IMR-90 (cell line): ENCODE measurements at regions not wholly inside any gene's neighbourhood (a gene's known extent, or its start where the extent isn't known, plus 50 kb on each side); places are given as distances from the start of the nearest gene placed in this dataset.

Source experiments
- ATAC-seq: fragments of 200-7000 bp; cut with Tn5 transposase; 2 replicates; pipeline ENCODE4 v1.9.1; 2020; ENCODE audit warnings: low read depth, mild to moderate bottlenecking, moderate library complexity
- BruUV-seq: library from RNA; stranded (reverse); fragments of 400-500 nt; replicated peaks from 2 replicates; lab custom pipeline; 2021; lab: Mats Ljungman, UMichigan
- CTCF ChIA-PET: fragments of 300-600 bp; formaldehyde crosslinking; extraction: SDS; loops from one replicate; lab custom pipeline; 2021; ENCODE audit warnings: antibody characterized with exemption; lab: Yijun Ruan, JAX
- POLR2A ChIA-PET: fragments of 300-600 bp; sonication (Branson Sonifier 250); formaldehyde crosslinking; loops from one replicate; lab custom pipeline; 2022; ENCODE audit warnings: antibody characterized with exemption; ENCODE audit not compliant: unreplicated experiment; lab: Charles Lee
- DNase-seq: peaks from one replicate; pipeline ENCODE4 v3.0.0; 2013
- H2AFZ ChIP-seq: replicated peaks from 2 replicates; pipeline ENCODE3; 2013; ENCODE audit warnings: low read length, mild to moderate bottlenecking; ENCODE audit not compliant: poor library complexity
- H2AK5ac ChIP-seq: 2 replicates; pipeline ENCODE4 v1.6.1; 2013; ENCODE audit warnings: low read depth, low read length, inconsistent platforms
- H2AK9ac ChIP-seq: replicated peaks from 2 replicates; pipeline ENCODE3; 2013; ENCODE audit warnings: mild to moderate bottlenecking, low read depth, low read length, moderate library complexity; ENCODE audit not compliant: poor library complexity
- H2BK120ac ChIP-seq: 2 replicates; pipeline ENCODE4 v1.6.1; 2013; ENCODE audit warnings: low read depth, low read length, inconsistent platforms
- H2BK15ac ChIP-seq: 3 replicates; pipeline ENCODE4 v1.6.1; 2013; ENCODE audit warnings: low read depth, low read length, inconsistent platforms
- H2BK20ac ChIP-seq: 2 replicates; pipeline ENCODE4 v1.6.1; 2013; ENCODE audit warnings: low read depth, mild to moderate bottlenecking, inconsistent platforms, low read length, moderate library complexity
- H2BK5ac ChIP-seq: 2 replicates; pipeline ENCODE4 v1.6.1; 2013; ENCODE audit warnings: mild to moderate bottlenecking, low read depth, low read length, inconsistent platforms; ENCODE audit not compliant: poor library complexity, severe bottlenecking
- H3K14ac ChIP-seq: replicated peaks from 2 replicates; pipeline ENCODE4 v1.6.1; 2013; ENCODE audit warnings: low read depth, low read length, inconsistent platforms
- H3K18ac ChIP-seq: 2 replicates; pipeline ENCODE4 v1.6.1; 2013; ENCODE audit warnings: low read depth, low read length, control low read depth
- H3K23ac ChIP-seq: 2 replicates; pipeline ENCODE4 v1.6.1; 2013; ENCODE audit warnings: low read depth, low read length, inconsistent platforms
- H3K27ac ChIP-seq: 2 replicates; pipeline ENCODE4 v1.5.1; 2013; ENCODE audit warnings: mild to moderate bottlenecking, control low read depth, low read length; ENCODE audit not compliant: insufficient read depth
- H3K27me3 ChIP-seq: 2 replicates; pipeline ENCODE4 v1.6.1; 2013; ENCODE audit warnings: low read length; ENCODE audit not compliant: control insufficient read depth, insufficient read depth
- H3K36me3 ChIP-seq: 2 replicates; pipeline ENCODE4 v1.6.1; 2013; ENCODE audit warnings: low read length, mixed read lengths; ENCODE audit not compliant: control insufficient read depth, insufficient read depth
- H3K4ac ChIP-seq: 2 replicates; pipeline ENCODE4 v1.6.1; 2013; ENCODE audit warnings: low read depth, low read length, inconsistent platforms
- H3K4me1 ChIP-seq: 2 replicates; pipeline ENCODE4 v1.6.1; 2013; ENCODE audit warnings: low read length, mixed read lengths; ENCODE audit not compliant: control insufficient read depth, insufficient read depth
- H3K4me2 ChIP-seq: 2 replicates; pipeline ENCODE4 v1.6.1; 2013; ENCODE audit warnings: low read depth, mild to moderate bottlenecking, control low read depth, low read length, moderate library complexity
- H3K4me3 ChIP-seq: 2 replicates; pipeline ENCODE4 v1.5.1; 2013; ENCODE audit warnings: low read depth, mild to moderate bottlenecking, control low read depth, low read length, moderate library complexity; ENCODE audit not compliant: insufficient read depth
- H3K56ac ChIP-seq: 2 replicates; pipeline ENCODE4 v1.6.1; 2013; ENCODE audit warnings: low read length, inconsistent platforms; ENCODE audit not compliant: insufficient read depth; ENCODE audit errors: extremely low read depth
- H3K79me1 ChIP-seq, 2 experiments: 2 replicates each; pipeline ENCODE4 v1.6.1; 2013; ENCODE audit warnings: low read length in 2 of 2, inconsistent platforms in 1 of 2, low read depth in 1 of 2
- H3K9ac ChIP-seq: 2 replicates; pipeline ENCODE4 v1.6.1; 2013; ENCODE audit warnings: low read depth, low read length, control low read depth
- H3K9me1 ChIP-seq: 2 replicates; pipeline ENCODE4 v1.6.1; 2013; ENCODE audit warnings: low read length, inconsistent platforms; ENCODE audit not compliant: insufficient read depth
- H3K9me3 ChIP-seq: 2 replicates; pipeline ENCODE4 v1.6.1; 2013; ENCODE audit warnings: low read length; ENCODE audit not compliant: control insufficient read depth, insufficient read depth
- H4K20me1 ChIP-seq: 2 replicates; pipeline ENCODE4 v1.6.1; 2013; ENCODE audit warnings: low read length, inconsistent platforms; ENCODE audit not compliant: insufficient read depth
- H4K5ac ChIP-seq: 2 replicates; pipeline ENCODE4 v1.6.1; 2013; ENCODE audit warnings: mild to moderate bottlenecking, low read depth, low read length, control low read depth
- H4K8ac ChIP-seq, 2 experiments: 2 replicates each; pipeline ENCODE4 v1.6.1; 2013; ENCODE audit warnings: low read depth in 2 of 2, low read length in 2 of 2, control low read depth in 1 of 2, inconsistent platforms in 1 of 2
- H4K91ac ChIP-seq: 2 replicates; pipeline ENCODE4 v1.6.1; 2013; ENCODE audit warnings: low read depth, low read length, inconsistent platforms; ENCODE audit not compliant: insufficient read depth
- NFE2L2 ChIP-seq: fragments of 150-350 bp; IDR thresholded peaks from 2 replicates; pipeline ENCODE4 v1.6.1; 2016; ENCODE audit warnings: low read depth, mild to moderate bottlenecking, low read length
- RAD21 ChIP-seq: IDR thresholded peaks from 2 replicates; pipeline ENCODE4 v1.6.1; 2012; ENCODE audit warnings: low read length, improper control_type of control experiment
- RCOR1 ChIP-seq: IDR thresholded peaks from 2 replicates; pipeline ENCODE4 v1.6.1; 2012; ENCODE audit warnings: mild to moderate bottlenecking, low read length, improper control_type of control experiment; ENCODE audit not compliant: insufficient replicate concordance
- WGBS, 2 experiments: methylation state at CpG; one replicate each; pipeline versions ENCODE4 v1.1.5 to v1.1.7; 2013; ENCODE audit warnings: missing lambda C conversion rate in 2 of 2; ENCODE audit not compliant: insufficient read length in 1 of 2; ENCODE audit errors: extremely low coverage in 2 of 2; 5-methylcytosine and 5-hydroxymethylcytosine counted together
- dilution Hi-C: fragments of 300-500 bp; cut with HindIII; formaldehyde crosslinking; loops from one replicate; pipeline ENCODE4 v1.14.3; 2018; ENCODE audit warnings: low sequenced_read_pairs; ENCODE audit not compliant: unreplicated experiment
- in situ Hi-C: fragments of 300-500 bp; cut with MboI; formaldehyde crosslinking; loops from 3 replicates; pipeline ENCODE4 v1.14.3; 2019; ENCODE audit warnings: low sequenced_read_pairs, inconsistent platforms, mixed read lengths
- intact Hi-C: fragments of 100-400 bp; cut with micrococcal nuclease; formaldehyde crosslinking; loops from 2 replicates; pipeline ENCODE4 v1.10.0; 2022

GRCh38 chr18:41390309-41390708 lies 564.7 kb upstream of the PIK3C3 start:
- H2BK15ac ChIP-seq, result no peak overlapping the region
- intact Hi-C loops, result loop anchor here (5.0 to 10.0 kb wide), 3 partner anchors 517 to 1816 kb away; no protein-coding TSS in a partner anchor
- dilution Hi-C loops, result no loop called here
- no peak overlapping the region for H3K18ac ChIP-seq
- WGBS, 2 experiments, result no CpG with 5 or more reads among the region's 9 CpGs
- TF ChIP-seq RCOR1, result no peak
- TF ChIP-seq RAD21, result no peak
- no peak for TF ChIP-seq NFE2L2
- H3K27ac ChIP-seq, result no peak overlapping the region
- H3K79me1 ChIP-seq, result no peaks in the 10 kb centered on the region
- H2BK5ac ChIP-seq, result no peak overlapping the region
- no peak overlapping the region for H2AFZ ChIP-seq
- no peak overlapping the region for H3K9ac ChIP-seq
- no peak overlapping the region for H3K23ac ChIP-seq
- no peak overlapping the region for H3K4me2 ChIP-seq
- H3K27me3 ChIP-seq, result no peaks in the 10 kb centered on the region
- in situ Hi-C loops, result loop anchor here (25.0 kb wide), 1 partner anchor 978 kb away; no protein-coding TSS in a partner anchor
- BruUV-seq, result no TSS peak
- no peak overlapping the region for H3K14ac ChIP-seq
- H3K9me1 ChIP-seq, result no peaks in the 10 kb centered on the region
- no peak overlapping the region for H2AK9ac ChIP-seq
- no peak overlapping the region for H2BK120ac ChIP-seq
- H4K20me1 ChIP-seq, result no peaks in the 10 kb centered on the region
- H3K4me1 ChIP-seq, result no peaks in the 10 kb centered on the region
- no peak overlapping the region for H3K4ac ChIP-seq
- no peaks in the 10 kb centered on the region for H3K36me3 ChIP-seq
- no peaks in the 10 kb centered on the region for H3K9me3 ChIP-seq
- H4K8ac ChIP-seq, result no peak overlapping the region
- ATAC-seq (no peak), DNase-seq (no peak)
- no peak overlapping the region for H2AK5ac ChIP-seq
- H4K91ac ChIP-seq, result no peak overlapping the region
- H3K4me3 ChIP-seq, result no peak overlapping the region
- ChIA-PET CTCF (no interaction called here), POLR2A (no interaction called here)
- no peak overlapping the region for H2BK20ac ChIP-seq
- H4K5ac ChIP-seq, result no peak overlapping the region
- no peak overlapping the region for H3K56ac ChIP-seq
